UCSD-AML1 (cell line): ENCODE measurements at regions not wholly inside any gene's neighbourhood (a gene's known extent, or its start where the extent isn't known, plus 50 kb on each side); places are given as distances from the start of the nearest gene placed in this dataset.
"Not testable (repeated sequence)": the region's sequence is repeated elsewhere in the genome, so short reads cannot be mapped to it uniquely, and the experiment has no call there.

Experiments used
- DNase-seq: peaks from one replicate; lab custom pipeline; 2025; ENCODE audit not compliant: unreplicated experiment; lab: John Stamatoyannopoulos, UW

DNA sequence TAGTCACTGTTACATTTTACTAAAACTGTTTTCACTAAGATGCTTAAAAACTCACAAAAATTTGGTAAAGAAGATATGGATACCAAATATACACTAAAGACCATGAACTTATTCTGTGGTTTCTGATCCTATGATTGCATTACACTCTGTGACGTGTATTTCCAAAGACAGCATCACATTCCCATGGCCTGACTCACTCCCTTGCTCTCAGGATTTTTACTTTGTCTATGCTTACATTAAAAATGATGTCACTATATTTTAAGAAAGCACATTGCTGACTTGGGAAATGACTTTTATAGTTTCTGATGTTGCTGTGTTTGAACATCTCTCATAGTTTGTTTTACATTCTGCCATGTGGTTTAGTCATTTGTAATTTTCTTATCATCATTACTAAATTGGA is 327.9 kb upstream of the MAGEB18 start:
- DNase-seq: no peak

DNA sequence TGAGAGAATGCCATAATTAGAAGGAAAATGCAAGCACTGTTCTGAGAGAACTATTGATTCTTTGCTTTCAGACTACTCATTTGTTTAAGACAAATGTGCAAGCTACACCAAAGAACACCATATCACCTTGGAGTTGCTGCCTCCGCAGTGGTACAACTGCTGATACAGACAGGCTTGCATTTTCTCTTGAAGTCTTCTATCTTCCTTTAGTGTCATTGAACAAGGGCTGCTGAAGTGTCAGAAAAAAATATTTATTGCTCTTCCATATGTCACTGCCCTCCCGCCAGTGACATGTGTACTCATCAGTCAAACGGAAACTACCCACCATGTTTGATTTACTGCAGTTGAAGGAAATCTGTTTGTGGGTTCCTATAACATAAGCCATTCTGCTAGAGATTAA is 318.3 kb upstream of the MAGEB18 start:
- DNase-seq: no peak

DNA sequence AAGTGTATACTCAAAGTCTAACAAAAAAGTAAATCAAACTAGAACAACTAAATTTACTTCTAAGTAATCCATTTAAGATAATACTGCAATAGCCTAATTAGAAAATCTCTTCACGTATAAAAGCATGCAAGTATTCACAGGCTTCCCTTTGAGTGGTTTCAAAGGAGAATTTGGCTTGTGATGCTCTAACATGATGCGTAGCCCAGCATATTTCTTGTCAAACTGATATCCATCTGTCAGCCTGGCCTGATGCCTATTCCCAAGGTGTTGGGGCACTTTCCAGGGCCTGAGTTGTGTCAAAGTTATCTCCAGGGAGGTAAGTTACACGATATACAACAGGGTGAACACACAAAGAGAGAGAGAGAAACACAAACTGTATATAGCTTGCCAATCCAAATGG is 287.0 kb upstream of the MAGEB18 start:
- DNase-seq: no peak

GRCh38 chrX:25853002-25853479 is 285.1 kb upstream of the MAGEB18 start:
- DNase-seq: no peak

DNA sequence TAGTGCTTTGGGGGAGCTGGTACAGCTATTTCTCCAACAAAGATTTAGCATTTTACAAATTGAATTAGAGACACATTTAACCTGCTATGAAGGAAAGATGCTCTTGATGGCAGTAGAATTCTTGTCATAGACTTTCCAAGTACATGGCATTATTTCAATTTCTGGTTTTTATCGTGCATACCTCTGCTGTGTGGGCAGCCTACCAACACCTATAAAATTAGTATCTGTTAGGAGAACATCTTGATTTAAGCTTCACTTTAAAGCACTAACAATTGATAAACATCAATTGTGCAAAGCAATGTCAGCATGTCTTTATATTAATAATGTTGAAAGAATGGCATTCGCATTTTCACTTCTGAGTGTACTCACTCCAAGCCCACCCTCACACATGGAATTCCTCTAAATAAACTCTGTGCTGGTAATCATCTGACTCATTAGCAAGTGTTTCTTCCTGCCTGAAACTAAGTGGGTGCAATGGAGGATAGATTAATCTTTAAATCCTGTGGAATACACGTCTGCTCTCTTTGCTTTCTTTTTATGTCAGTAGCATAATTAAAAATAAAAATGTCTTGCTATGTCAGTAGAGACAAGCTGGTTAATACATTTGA is 279.8 kb upstream of the MAGEB18 start:
- no peak for DNase-seq

DNA sequence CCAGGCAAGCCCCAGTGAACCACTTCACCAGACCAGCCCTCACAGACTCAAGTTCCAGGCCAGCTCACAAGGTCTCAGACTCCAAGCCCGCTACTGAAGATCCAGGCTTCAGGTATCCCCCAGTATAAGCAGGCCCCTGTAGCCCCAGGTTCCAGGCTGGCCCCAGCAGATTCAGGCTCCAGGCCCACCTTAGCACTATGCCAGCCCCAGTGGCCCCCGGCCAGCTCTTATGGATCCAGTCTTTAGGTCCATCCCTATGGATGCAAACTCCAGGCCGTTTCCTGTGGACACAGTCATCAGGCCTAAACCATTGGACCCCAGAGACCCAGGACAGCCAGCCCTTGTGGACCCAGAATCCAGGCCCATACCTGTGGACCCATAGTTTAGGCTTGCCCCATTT is 277.8 kb upstream of the MAGEB18 start:
- no peak for DNase-seq

DNA sequence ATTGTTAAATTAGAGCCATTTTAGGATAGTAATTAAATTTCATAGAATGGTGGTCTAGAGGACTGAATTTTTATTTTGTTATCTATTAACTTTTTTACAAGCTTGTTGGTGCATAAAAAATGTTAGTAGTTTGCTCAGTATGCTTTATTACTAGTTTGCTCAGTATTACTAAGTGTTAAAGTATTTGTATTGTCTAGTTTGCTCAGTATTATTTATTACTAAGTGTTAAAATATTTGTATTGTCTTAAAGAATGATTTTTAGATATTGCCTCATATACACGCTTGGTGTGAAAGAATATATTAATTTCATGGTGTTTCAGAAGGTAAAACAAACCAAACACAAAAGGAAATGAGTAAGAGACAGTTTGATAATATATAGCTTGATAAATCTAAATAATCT is 268.4 kb upstream of the MAGEB18 start:
- no peak for DNase-seq

DNA sequence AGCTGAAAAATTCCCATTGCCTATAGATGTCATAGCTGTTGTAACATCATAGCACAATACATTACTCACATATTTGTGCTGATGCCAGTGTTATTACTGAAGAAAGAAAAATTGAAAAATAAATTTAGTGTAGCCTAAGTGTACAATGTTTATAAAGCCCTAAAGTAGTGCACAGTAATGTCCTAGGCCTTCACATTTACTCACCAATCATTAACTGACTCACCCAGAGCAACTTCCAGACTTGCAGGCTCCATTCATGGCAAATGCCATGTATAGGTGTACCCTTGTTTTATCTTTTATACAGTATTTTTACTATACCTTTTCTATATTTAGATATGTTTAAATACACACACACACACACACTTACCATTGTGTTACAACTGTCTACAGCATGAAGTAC is 265.4 kb upstream of the MAGEB18 start:
- DNase-seq: no peak

DNA sequence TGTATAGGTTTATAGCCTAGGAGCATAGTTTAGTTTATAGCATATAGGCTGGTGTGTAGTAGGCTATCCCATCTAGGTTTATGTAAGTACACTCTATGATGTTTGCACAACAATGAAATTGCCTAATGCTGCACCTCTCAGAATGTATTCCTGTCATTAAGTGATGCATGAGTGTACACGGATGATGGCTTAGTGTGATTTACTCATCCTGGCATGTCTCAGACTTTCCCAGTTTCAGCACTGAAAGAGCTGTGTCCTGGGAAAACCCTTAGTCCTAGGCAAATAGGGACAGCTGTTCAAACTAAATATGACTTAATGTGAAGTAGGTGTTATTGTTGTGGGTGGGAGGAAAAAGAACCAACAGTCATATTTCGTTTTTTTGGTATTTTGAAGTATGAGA is 264.9 kb upstream of the MAGEB18 start:
- DNase-seq: no peak

- DNase-seq: no peak
Measured at GRCh38 chrX:25878806-25879205, 259.3 kb upstream of the MAGEB18 start.

DNA sequence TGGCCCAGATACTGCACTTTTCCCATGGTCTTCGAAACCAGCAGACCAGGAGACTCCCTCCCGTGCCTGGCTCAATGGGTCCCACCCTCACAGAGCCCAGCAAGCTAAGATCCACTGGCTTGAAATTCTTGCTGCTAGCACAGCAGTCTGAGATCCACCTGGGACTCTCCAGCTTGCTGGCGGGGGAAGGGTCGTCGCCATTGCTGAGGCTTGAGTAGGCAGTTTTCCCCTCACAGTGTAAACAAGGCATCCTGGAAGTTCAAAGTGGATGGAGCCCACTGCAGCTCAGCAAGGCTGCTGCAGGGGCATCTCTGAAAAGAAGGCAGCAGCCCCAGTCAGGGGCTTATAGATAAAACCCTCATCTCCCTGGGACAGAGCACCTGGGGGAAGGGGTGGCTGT is 255.6 kb upstream of the MAGEB18 start:
- not testable (repeated sequence) for DNase-seq

GRCh38 chrX:25897758-25898157 is 240.4 kb upstream of the MAGEB18 start:
- DNase-seq: no peak

GRCh38 chrX:25905728-25906127 is 232.4 kb upstream of the MAGEB18 start:
- not testable (repeated sequence) for DNase-seq

DNA sequence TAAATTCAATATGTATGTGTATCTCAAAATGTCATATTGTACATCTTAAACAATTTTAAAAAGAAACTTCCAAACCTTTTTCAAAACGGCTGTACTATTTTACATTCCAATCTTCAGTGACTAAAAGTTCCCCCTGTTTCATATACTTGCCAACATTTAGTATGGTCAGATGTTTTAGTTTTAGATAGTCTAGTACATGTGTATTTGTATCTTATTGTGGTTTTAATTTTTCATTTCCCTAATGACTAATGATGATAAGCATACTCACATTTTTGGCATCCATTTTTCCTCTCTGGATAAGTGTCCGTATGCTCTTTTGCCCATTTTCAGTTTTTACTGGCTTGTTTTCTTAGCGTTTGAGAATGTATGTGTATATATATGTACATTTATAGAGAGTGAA is 212.2 kb upstream of the MAGEB18 start:
- no peak for DNase-seq

DNA sequence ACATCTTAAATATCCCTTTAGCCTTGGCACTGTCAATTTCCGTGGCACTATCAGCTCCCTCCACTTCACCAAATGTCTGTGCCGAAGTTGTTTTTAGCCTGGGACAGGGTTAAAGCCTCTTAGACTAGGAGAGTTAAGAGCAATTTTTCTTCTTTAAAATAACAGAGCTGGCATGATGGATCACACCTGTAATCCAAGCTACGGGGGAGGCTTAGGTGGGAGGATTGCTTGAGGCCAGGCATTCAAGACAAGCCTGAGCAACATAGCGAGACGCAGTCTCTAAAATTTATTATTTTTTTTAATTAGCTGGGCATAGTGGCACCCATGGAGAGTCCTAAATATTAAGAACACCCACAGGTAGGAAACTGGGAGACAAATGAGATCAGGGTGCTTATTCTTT is 209.8 kb upstream of the MAGEB18 start:
- DNase-seq: no peak

- no peak for DNase-seq
Measured at GRCh38 chrX:25941087-25941486, 197.1 kb upstream of the MAGEB18 start.

DNA sequence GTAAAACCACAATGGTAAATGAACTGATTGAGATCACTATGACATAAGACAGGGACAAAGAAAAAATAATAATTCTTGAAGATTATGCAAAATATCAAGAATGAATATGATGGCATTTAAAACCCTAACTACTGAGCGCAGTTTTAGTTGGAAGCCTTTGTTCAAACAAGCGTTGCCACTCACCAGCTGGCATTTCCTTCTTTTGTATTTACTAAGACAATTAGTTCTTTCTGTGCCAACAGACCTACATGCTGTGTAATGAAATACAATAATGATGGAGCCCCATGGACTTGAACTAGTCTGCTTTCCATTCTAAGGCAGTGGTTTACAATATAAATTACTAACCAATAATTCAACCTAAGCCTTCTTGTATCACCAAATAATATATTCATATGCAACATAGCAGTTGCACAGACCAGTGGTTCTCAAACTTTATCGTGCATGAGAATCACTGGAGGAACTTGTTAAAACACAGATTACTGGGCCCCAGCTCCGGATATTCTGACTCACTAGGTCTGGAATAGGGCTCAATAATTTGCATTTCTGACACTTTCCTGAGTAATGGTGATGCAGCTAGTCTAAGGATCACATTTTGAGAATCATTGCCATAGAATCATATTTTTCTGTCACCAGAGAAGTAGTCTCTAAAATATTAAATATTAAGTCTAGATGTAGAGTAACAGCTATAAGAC is 196.4 kb upstream of the MAGEB18 start:
- no peak for DNase-seq

- DNase-seq: peak; percentile 10
Measured at GRCh38 chrX:25968920-25969319, 169.2 kb upstream of the MAGEB18 start.

DNA sequence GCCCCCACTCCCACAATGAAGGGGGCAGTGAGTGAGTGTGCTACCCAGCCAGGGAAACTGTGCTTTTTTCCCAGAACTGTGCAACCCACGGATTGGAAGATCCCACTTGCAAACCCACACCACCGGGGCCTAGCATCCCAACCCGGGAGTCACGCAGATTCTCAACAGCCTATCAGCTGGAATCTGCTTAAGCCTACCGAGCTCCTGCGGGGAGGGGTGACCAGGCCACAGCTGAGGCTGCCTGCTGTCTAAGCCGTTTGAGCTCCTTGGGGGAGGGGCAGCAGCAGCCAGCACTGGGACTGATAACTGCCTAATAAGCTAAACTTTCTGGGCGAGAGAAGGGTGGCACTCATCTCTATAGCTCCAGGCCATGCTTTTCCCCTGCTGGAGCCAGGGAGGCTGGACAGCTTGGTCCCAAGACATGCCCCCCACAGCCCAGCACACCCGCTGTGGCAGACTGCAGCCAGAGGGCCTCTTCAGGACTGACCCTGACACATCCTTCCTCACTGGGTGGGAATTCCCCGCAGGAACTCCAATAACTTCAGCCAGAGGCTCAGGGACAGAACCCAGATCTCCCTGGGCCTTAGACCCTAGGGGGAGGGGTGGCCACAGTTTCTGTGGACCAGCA is 161.3 kb upstream of the MAGEB18 start:
- no peak for DNase-seq

DNA sequence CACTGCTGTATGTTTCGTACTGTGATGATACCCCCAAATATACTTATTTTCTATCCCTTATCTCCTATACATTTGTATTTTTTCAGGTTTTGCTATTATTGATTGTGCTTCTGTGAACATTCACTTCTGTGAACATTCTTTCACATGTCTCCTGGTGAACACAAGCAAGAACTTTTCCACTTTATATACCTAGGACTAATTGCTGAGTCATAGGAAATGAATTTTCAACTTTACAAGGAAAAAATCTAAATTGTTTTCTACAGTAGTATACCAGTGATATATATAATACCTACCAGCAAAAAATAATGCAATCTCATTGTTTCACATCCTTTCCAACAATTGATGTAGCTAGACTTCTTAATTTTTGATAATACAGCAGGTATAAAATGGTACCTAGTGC is 139.5 kb upstream of the MAGEB18 start:
- DNase-seq: no peak

GRCh38 chrX:26007462-26007861 is 130.7 kb upstream of the MAGEB18 start:
- no peak for DNase-seq

- no peak for DNase-seq
Measured at GRCh38 chrX:26008042-26008441, 130.1 kb upstream of the MAGEB18 start.
